ENCODE measurements at regions not wholly inside any gene's neighbourhood (a gene's known extent, or its start where the extent isn't known, plus 50 kb on each side); places are given as distances from the start of the nearest gene placed in this dataset.

DNA sequence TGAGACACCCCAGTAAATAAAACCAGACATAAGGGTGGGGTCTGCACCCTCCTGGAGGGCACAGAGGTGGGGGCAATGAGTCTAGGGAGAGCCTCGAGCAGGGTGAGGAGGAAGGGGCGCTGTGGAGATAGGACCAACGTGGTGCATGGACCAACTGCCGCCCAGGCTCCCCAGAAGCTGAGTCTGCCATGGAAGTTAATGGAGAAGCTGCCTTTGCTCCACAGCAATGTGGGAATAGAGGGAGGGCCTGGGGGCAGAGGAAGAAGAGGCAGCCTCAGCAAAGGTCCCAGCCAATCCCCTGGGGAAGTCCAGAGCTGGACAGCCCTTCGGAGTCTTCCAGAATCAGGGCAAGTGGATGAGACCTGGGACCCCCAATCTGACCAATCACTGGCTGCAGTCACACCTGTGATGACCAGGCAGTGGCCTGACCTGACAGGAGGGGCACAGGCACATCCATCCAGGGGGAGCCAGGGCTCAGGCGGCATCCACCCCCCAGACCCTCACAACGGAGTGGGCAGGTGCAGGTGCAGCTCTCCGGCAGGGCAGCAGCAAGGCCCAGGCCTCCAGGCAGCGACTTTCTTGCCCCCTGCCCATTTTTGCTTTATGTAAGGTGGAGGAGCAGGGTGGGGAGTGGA lies 242.2 kb upstream of the PPP2R2D start:
- no peak for DNase-seq (ENCODE audit: extremely low read depth in 1 of 2, low read depth in 1 of 2)

DNA sequence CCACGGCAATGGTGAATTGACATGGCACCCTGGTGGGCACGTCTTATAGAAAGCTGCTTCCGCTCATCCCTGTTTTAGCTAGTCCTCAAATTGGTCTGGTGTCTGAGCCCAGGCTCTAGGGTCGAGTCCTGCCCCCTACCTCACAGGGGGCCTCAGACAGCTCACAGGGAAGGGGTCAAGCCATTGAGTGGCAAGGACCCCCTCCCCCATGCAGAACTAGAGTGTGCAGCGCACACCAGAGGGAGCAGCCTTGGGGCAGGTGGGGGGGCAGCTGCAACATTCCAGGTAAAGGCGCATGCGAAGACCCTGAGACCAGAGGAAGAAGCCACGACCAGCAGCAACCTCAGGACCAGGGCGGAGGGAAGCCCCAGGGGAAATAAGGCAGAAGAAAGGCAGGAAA lies 240.4 kb upstream of the PPP2R2D start:
- no peak for DNase-seq (ENCODE audit: extremely low read depth in 1 of 2, low read depth in 1 of 2)

- no peak for DNase-seq (ENCODE audit: extremely low read depth in 1 of 2, low read depth in 1 of 2)
Measured at GRCh38 chr10:131662851-131663250, 238.0 kb upstream of the PPP2R2D start.

- no peak for DNase-seq (ENCODE audit: extremely low read depth in 1 of 2, low read depth in 1 of 2)
Measured at GRCh38 chr10:131663351-131663750, 237.5 kb upstream of the PPP2R2D start.

GRCh38 chr10:131666091-131666490 lies 234.7 kb upstream of the PPP2R2D start:
- no peak for DNase-seq (ENCODE audit: extremely low read depth in 1 of 2, low read depth in 1 of 2)

GRCh38 chr10:131667047-131667446 lies 233.8 kb upstream of the PPP2R2D start:
- no peak for DNase-seq (ENCODE audit: extremely low read depth in 1 of 2, low read depth in 1 of 2)

DNA sequence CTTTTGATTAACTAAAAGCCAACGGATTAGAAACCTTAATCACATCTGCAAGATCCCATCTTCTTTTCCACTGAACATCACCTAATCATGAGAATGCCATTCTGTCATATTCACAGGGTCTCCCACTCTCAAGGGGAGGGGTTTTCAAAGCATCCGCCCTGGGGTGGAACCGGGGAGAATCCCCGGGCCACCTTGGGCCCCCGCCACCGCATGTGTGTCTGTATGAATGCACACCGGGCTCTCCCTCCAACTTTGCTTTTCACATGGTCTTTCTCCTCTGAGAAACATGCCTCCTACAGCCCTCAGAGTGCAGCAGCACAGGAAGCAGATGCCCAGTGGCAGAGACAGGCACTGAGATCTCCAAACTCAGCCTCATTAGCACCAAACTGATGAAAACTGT lies 233.2 kb upstream of the PPP2R2D start:
- no peak for DNase-seq (ENCODE audit: extremely low read depth in 1 of 2, low read depth in 1 of 2)

- no peak for DNase-seq (ENCODE audit: extremely low read depth in 1 of 2, low read depth in 1 of 2)
Measured at GRCh38 chr10:131668903-131669302, 231.9 kb upstream of the PPP2R2D start.

DNA sequence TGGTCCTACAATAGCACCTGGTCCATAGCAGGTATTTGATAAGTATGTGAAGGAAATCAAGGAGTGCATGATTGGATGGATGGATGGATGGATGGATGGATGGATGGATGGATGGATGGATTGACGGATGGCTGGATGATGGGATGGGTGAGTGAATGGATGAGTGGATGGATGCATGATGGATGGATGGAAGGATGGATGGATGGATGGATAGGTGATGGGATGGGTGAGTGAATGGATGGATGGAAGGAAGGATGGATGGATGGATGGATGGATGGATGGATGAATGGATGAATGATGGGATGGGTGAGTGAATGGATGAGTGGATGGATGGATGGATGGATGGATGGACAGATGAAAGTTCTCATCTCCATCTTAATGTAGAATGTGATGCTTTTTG lies 231.0 kb upstream of the PPP2R2D start:
- no peak for DNase-seq (ENCODE audit: extremely low read depth in 1 of 2, low read depth in 1 of 2)

DNA sequence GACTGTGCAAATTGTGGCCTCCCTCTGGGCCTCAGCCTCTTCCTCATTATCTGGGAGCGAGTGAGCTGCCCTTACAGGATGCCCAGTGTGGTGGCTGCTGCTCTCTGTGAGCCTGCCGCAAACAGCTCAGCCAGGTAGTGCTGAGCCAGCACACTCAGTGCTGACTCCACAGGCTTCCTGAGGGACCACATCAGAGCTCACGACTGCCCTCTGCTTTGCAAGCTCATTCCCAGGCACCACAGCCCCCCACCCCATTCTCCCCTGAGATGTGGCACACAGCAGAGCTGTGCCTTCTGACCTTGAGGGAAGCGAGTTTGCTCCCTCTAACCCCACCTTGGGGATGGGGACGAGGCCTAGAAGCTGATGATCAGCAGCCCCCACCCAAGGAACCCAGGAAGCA lies 230.5 kb upstream of the PPP2R2D start:
- DNase-seq (ENCODE audit: extremely low read depth in 1 of 2, low read depth in 1 of 2): no peak

- no peak for DNase-seq (ENCODE audit: extremely low read depth in 1 of 2, low read depth in 1 of 2)
Measured at GRCh38 chr10:131673396-131673795, 227.4 kb upstream of the PPP2R2D start.

DNA sequence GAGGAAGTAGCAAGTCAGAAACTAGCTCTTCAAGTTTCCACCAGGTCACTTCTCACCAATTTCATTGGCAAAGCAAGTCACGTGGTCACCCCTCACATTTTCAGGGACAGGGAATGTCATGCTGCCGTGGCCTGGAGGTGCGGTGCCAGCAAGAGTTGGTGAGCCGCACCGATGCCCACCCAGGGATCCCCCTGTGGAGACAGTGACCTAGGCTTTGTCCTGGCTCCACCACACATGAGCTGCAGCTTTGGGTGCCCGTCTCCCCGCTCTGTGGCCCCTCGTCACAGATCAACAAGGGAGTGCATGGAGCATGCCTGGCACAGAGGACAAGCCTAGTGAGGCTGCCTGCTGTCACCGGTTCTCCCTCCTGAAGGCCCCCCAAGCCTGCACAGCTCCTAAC lies 226.7 kb upstream of the PPP2R2D start:
- no peak for DNase-seq (ENCODE audit: extremely low read depth in 1 of 2, low read depth in 1 of 2)

GRCh38 chr10:131675104-131675503 lies 225.7 kb upstream of the PPP2R2D start:
- no peak for DNase-seq (ENCODE audit: extremely low read depth in 1 of 2, low read depth in 1 of 2)

DNA sequence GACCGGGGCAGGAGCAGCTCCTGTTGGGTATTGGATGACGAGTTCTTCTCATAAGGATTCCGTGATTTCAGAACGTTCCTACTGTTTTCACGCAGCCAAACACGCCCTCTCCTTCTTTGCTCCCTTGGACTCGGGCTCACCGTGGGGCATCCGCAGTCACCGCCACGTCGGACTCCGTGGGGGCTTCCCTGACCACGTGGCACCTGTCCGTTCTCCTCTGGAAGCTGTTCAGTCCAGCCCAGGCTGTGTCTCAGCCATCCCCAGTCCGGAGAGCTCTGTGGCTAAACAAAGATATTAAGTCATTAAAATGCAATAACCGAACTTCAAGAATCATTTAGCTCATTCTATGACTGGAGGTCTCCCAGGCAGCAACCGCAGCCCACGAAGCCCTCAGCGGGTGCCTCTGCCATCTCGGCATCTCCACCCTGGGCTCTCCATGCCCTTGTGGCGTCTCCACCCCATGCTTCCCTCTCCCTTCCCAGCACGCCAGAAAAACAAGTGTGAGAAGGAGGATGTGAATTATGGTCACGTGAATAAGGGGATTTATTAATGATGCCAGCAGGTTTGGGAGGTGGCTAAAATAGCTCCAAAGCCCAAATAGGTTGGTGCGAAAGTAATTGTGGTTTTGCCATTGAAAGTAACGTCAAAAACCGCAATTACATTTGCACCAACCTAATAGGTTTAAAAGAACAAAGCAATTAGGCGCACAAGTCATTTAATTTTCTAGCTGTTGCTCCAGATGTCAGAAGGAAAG lies 224.6 kb upstream of the PPP2R2D start:
- DNase-seq (ENCODE audit: extremely low read depth in 1 of 2, low read depth in 1 of 2): no peak

DNA sequence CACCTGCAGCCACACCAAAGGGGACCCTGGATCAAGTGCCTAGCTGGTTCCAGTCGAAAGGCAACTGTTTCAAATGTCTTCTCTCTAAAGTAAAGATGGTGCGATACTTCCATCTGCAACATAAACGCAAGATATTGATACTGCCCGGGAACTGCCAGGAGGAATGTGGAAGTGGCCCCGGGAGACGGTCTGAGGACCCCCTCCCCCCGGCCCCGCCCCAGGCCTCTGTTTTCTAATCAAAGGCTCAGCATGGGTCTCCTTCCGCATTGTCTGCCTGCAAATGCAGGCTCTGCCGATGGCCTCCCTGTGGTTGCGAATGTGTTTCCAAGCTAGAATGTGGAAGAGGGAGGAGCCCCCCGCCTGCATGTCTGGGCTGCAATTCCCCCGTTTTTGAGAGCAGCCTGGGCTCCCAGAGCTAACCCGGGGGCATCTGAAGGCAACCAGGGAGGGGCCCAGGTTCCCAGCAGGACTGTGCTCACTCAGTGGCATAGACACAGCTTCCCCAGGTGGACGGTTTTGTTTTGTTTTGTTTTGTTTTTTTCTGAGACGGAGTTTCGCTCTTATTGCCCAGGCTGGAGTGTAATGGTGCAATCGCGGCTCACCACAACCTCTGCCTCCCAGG lies 223.9 kb upstream of the PPP2R2D start:
- DNase-seq (ENCODE audit: extremely low read depth in 1 of 2, low read depth in 1 of 2): no peak

- DNase-seq (ENCODE audit: extremely low read depth in 1 of 2, low read depth in 1 of 2): no peak
Measured at GRCh38 chr10:131677671-131678070, 223.1 kb upstream of the PPP2R2D start.

DNA sequence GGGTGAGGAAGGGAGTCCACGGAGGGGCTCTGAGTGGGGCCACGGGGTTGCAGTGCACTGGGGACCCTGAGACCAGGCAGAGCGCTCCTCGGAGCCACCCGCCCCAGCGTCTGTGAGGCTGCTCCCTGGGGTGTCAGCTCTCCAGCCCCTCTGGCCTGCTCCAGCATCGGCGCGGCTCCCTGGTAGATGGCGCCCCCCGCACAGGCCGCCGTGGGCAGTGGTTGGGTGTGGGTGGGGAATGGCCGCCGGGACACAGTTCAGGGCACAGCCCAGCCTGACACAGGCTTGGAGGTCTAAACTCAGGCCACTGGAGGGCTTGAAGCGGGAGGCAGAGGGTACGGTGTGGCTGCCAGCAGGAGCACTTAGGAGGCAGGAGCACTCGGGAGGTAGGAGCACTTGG lies 222.6 kb upstream of the PPP2R2D start:
- no peak for DNase-seq (ENCODE audit: extremely low read depth in 1 of 2, low read depth in 1 of 2)

DNA sequence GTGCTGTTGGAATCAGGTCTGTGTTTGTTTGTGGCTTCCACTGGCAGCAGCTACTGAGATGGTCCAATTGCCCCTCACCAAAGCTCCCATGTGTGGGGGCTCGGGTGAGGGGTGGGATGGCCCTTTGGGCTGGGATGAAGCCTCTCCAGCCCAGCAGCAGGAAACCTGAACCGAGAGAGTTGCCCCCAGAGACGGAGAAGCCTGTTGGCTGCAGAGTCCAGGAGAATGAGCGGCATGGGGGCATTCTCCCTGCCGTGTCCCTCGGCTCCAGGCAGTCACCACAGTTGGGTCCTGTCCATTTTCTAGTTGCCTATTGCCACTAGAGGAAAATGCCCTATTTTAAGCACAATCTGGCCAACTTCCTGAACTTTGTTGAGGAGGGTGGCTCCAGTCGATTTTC lies 222.2 kb upstream of the PPP2R2D start:
- no peak for DNase-seq (ENCODE audit: extremely low read depth in 1 of 2, low read depth in 1 of 2)

GRCh38 chr10:131679926-131680325 lies 220.9 kb upstream of the PPP2R2D start:
- DNase-seq (ENCODE audit: extremely low read depth in 1 of 2, low read depth in 1 of 2): no peak

GRCh38 chr10:131681122-131681521 lies 219.7 kb upstream of the PPP2R2D start:
- DNase-seq (ENCODE audit: extremely low read depth in 1 of 2, low read depth in 1 of 2): no peak

GRCh38 chr10:131681656-131682055 lies 219.2 kb upstream of the PPP2R2D start:
- DNase-seq (ENCODE audit: extremely low read depth in 1 of 2, low read depth in 1 of 2): no peak

GRCh38 chr10:131682271-131682962 lies 218.4 kb upstream of the PPP2R2D start:
- DNase-seq (ENCODE audit: extremely low read depth in 1 of 2, low read depth in 1 of 2): no peak

Measured in activated CD8-positive, alpha-beta memory T cell treated with anti-CD3 and anti-CD28 coated beads for 1 hour (primary cell).